HCT116 (cell line): ENCODE measurements at regions not wholly inside any gene's neighbourhood (a gene's known extent, or its start where the extent isn't known, plus 50 kb on each side); places are given as distances from the start of the nearest gene placed in this dataset.

Experiments
- ATAC-seq: fragments of 200-7000 bp; cut with Tn5 transposase; 2 replicates; pipeline ENCODE4 v1.9.1; 2020; ENCODE audit warnings: mild to moderate bottlenecking, moderate library complexity
- BruUV-seq: library from RNA; stranded (reverse); fragments of 400-500 nt; replicated peaks from 2 replicates; lab custom pipeline; 2021; lab: Mats Ljungman, UMichigan
- CTCF ChIA-PET: fragments of 300-600 bp; sonication (Branson Sonifier 250); formaldehyde crosslinking; loops from one replicate; lab custom pipeline; 2021; ENCODE audit warnings: antibody characterized with exemption; lab: Charles Lee
- POLR2A ChIA-PET: fragments of 300-600, 350-600 bp; sonication (Branson Sonifier 250); formaldehyde crosslinking; loops from one replicate; lab custom pipeline; 2021; ENCODE audit warnings: antibody characterized with exemption; lab: Charles Lee
- RAD21 ChIA-PET, 2 experiments: fragments of 300-600 bp; sonication (Branson Sonifier 250); formaldehyde crosslinking; loops; one replicate each; lab custom pipeline; 2023; ENCODE audit warnings: low total read pairs in 2 of 2; ENCODE audit not compliant: uncharacterized antibody in 2 of 2, unreplicated experiment in 2 of 2, low non-redundant PET in 1 of 2; lab: Charles Lee
- DNase-seq: peaks from one replicate; pipeline ENCODE4 v3.0.0-alpha.2; 2010; ENCODE audit warnings: low read depth, low spot score
- H2AFZ ChIP-seq: fragments of 200-600 bp; shearing (Covaris generic), sonication (generic); 2 replicates; pipeline ENCODE4 v1.6.1; 2017; ENCODE audit warnings: low read depth, mixed run types, mixed read lengths, antibody characterized with exemption, low read length; ENCODE audit not compliant: poor library complexity, severe bottlenecking
- H3K27ac ChIP-seq: 2 replicates; pipeline ENCODE4 v1.5.1; 2012; ENCODE audit warnings: low read depth, low read length
- H3K27me3 ChIP-seq: fragments of 200-600 bp; sonication (generic); 2 replicates; pipeline ENCODE4 v1.6.1; 2016; ENCODE audit warnings: mixed run types, low read length, mixed read lengths; ENCODE audit not compliant: insufficient read depth
- H3K36me3 ChIP-seq, 2 experiments: fragments of 200-500 bp in 1 of 2; fragments of 200-600 bp in 1 of 2; sonication (Bioruptor generic) in 1 of 2; sonication (generic) in 1 of 2; 2 replicates each; pipeline versions ENCODE4 v1.5.1 to v1.6.1; 2014 to 2016; ENCODE audit warnings: low read length in 2 of 2, inconsistent platforms in 1 of 2, mixed read lengths in 1 of 2, mixed run types in 1 of 2; ENCODE audit not compliant: insufficient read depth in 2 of 2, control insufficient read depth in 1 of 2
- H3K4me1 ChIP-seq, 2 experiments: fragments of 200-600 bp in 1 of 2; sonication (generic) in 1 of 2; 2 replicates each; pipeline versions ENCODE4 v1.5.1 to v1.6.1; 2012 to 2017; ENCODE audit warnings: low read length in 2 of 2, inconsistent platforms in 1 of 2, mild to moderate bottlenecking in 1 of 2, mixed read lengths in 1 of 2, mixed run types in 1 of 2, moderate library complexity in 1 of 2; ENCODE audit not compliant: insufficient read depth in 2 of 2, control insufficient read depth in 1 of 2
- H3K4me2 ChIP-seq: fragments of 200-600 bp; sonication (generic); 2 replicates; pipeline ENCODE4 v1.6.1; 2017; ENCODE audit warnings: mixed run types, low read length, mixed read lengths
- H3K4me3 ChIP-seq, 2 experiments: fragments of 200-600 bp in 1 of 2; sonication (generic) in 1 of 2; replicated peaks in 1 of 2; 2 replicates each; pipeline ENCODE4 v1.5.1; 2011 to 2016; ENCODE audit warnings: low read length in 2 of 2, control low read depth in 1 of 2, low read depth in 1 of 2, mild to moderate bottlenecking in 1 of 2, mixed read lengths in 1 of 2, mixed run types in 1 of 2
- H3K79me2 ChIP-seq: fragments of 200-600 bp; sonication (generic); 2 replicates; pipeline ENCODE4 v1.6.1; 2017; ENCODE audit warnings: mild to moderate bottlenecking, mixed run types, low read length, moderate library complexity, mixed read lengths; ENCODE audit not compliant: insufficient read depth
- H3K9ac ChIP-seq: fragments of 200-600 bp; sonication (generic); 2 replicates; pipeline ENCODE4 v1.6.1; 2016; ENCODE audit warnings: low read length, mixed read lengths
- H3K9me2 ChIP-seq: fragments of 200-600 bp; sonication (generic), shearing (Covaris generic); 2 replicates; pipeline ENCODE4 v1.6.1; 2017; ENCODE audit warnings: mixed run types, mild to moderate bottlenecking, moderate library complexity; ENCODE audit not compliant: insufficient read depth
- H3K9me3 ChIP-seq, 2 experiments: fragments of 200-500 bp in 1 of 2; fragments of 200-600 bp in 1 of 2; sonication (Bioruptor generic) in 1 of 2; sonication (generic) in 1 of 2; 2 replicates each; pipeline ENCODE4 v1.6.1; 2014 to 2017; ENCODE audit warnings: low read length in 2 of 2, mixed read lengths in 2 of 2, inconsistent platforms in 1 of 2, low read depth in 1 of 2, mild to moderate bottlenecking in 1 of 2, mixed run types in 1 of 2, moderate library complexity in 1 of 2; ENCODE audit not compliant: control insufficient read depth in 1 of 2, insufficient read depth in 1 of 2
- H4K20me1 ChIP-seq: fragments of 200-600 bp; sonication (generic), shearing (Covaris generic); 2 replicates; pipeline ENCODE4 v1.6.1; 2017; ENCODE audit warnings: mixed run types, mild to moderate bottlenecking, moderate library complexity; ENCODE audit not compliant: insufficient read depth
- CBX3 ChIP-seq: IDR thresholded peaks from 2 replicates; pipeline ENCODE4 v1.6.1; 2012; ENCODE audit warnings: low read depth
- EGR1 ChIP-seq: IDR thresholded peaks from 2 replicates; pipeline ENCODE4 v1.6.1; 2012; ENCODE audit warnings: low read depth
- ELF1 ChIP-seq: IDR thresholded peaks from 2 replicates; pipeline ENCODE4 v1.6.1; 2012; ENCODE audit warnings: low read depth, borderline replicate concordance
- FOSL1 ChIP-seq: IDR thresholded peaks from 2 replicates; pipeline ENCODE4 v1.6.1; 2012; ENCODE audit warnings: low read depth
- MAX ChIP-seq: IDR thresholded peaks from 2 replicates; pipeline ENCODE4 v1.6.1; 2012
- RAD21 ChIP-seq: IDR thresholded peaks from 2 replicates; pipeline ENCODE4 v1.6.1; 2012; ENCODE audit warnings: low read depth, mild to moderate bottlenecking
- SP1 ChIP-seq: IDR thresholded peaks from 2 replicates; pipeline ENCODE4 v1.6.1; 2012; ENCODE audit warnings: low read depth
- SRF ChIP-seq: IDR thresholded peaks from 2 replicates; pipeline ENCODE4 v1.6.1; 2012; ENCODE audit warnings: low read depth
- TCF7L2 ChIP-seq: IDR thresholded peaks from 2 replicates; pipeline ENCODE4 v1.7.0; 2011; ENCODE audit warnings: borderline replicate concordance, inconsistent platforms; ENCODE audit not compliant: insufficient read depth, insufficient read length; ENCODE audit errors: extremely low read depth
- YY1 ChIP-seq: IDR thresholded peaks from 2 replicates; pipeline ENCODE4 v1.6.1; 2011; ENCODE audit warnings: low read length, low read depth, moderate library complexity, mild to moderate bottlenecking; ENCODE audit not compliant: insufficient replicate concordance; ENCODE audit errors: extremely low read depth
- ZBTB33 ChIP-seq: IDR thresholded peaks from 2 replicates; pipeline ENCODE4 v1.6.1; 2011; ENCODE audit warnings: mild to moderate bottlenecking, low read length, moderate library complexity; ENCODE audit not compliant: insufficient replicate concordance; ENCODE audit errors: extremely low read depth
- ZFX ChIP-seq: fragments of 450-650 bp; IDR thresholded peaks from 2 replicates; pipeline ENCODE4 v1.6.1; 2017
- ZNF274 ChIP-seq: fragments of 200-500 bp; sonication (Bioruptor generic); IDR thresholded peaks from 2 replicates; pipeline ENCODE4 v1.6.1; 2014; ENCODE audit warnings: mild to moderate bottlenecking, low read depth, low read length, inconsistent platforms
- intact Hi-C: fragments of 100-400 bp; cut with micrococcal nuclease; formaldehyde crosslinking; loops from 2 replicates; pipeline ENCODE4 v1.10.0; 2022
- TF ChIP-seq, protein P1 (sequence below): IDR thresholded peaks from 2 replicates; pipeline ENCODE4 v1.6.1; 2012

DNA sequence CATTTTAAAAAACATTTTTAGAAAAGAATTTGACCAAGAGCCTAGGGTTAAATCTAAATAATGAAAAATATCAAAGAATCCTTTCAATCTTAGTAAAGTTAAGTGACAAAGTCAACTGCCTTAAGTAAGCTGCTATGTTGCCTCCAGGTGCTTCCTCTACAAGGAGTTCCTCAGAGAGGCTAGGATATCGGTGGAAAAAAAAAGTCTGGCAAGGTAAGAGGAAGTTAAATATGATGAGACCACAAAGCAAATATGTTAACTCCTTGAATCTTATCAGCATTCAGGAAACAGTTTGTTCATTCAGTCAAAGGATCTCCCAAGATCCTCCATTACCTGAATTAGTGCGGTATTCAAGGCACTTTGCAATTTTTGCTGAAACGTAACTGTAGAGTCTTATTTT is 563.5 kb downstream of the PTPRC start:
- RAD21 ChIA-PET, result no interaction called here
- BruUV-seq, result no TSS peak
- Histone ChIP-seq H4K20me1 (no peaks in the 10 kb centered on the region), H3K4me2 (no peak overlapping the region), H3K9me3 (no peaks in the 10 kb centered on the region), H3K9me2 (no peaks in the 10 kb centered on the region), H3K4me3 (no peak overlapping the region), H2AFZ (no peak overlapping the region), H3K79me2 (no peaks in the 10 kb centered on the region), H3K27ac (no peak overlapping the region), H3K4me1 (no peaks in the 10 kb centered on the region), H3K27me3 (no peaks in the 10 kb centered on the region), H3K9ac (no peak overlapping the region), H3K36me3 (no peaks in the 10 kb centered on the region)
- intact Hi-C loops, result no loop called here
- CTCF ChIA-PET, result no interaction called here
- DNase-seq (no peak), ATAC-seq (no peak)
- TF ChIP-seq RAD21, result no peak
- TF ChIP-seq ZBTB33, result no peak
- TF ChIP-seq MAX, result no peak
- no peak for TF ChIP-seq ZFX
- no peak for TF ChIP-seq CBX3
- no peak for TF ChIP-seq ZNF274
- TF ChIP-seq TCF7L2, result no peak
- no peak for TF ChIP-seq SRF
- no peak for TF ChIP-seq EGR1
- no peak for TF ChIP-seq ELF1
- TF ChIP-seq SP1, result no peak
- no peak for TF ChIP-seq FOSL1
- no peak for TF ChIP-seq YY1
- TF ChIP-seq, protein P1, sequence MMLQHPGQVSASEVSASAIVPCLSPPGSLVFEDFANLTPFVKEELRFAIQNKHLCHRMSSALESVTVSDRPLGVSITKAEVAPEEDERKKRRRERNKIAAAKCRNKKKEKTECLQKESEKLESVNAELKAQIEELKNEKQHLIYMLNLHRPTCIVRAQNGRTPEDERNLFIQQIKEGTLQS, result no peak
- POLR2A ChIA-PET, result no interaction called here
